H1 (cell line): ENCODE measurements at regions not wholly inside any gene's neighbourhood (a gene's known extent, or its start where the extent isn't known, plus 50 kb on each side); places are given as distances from the start of the nearest gene placed in this dataset.

ENCODE experiments used
- CTCF ChIA-PET: fragments of 300-600 bp; sonication (Branson Sonifier 250); formaldehyde crosslinking; loops from one replicate; lab custom pipeline; 2021; ENCODE audit not compliant: partially characterized antibody; lab: Charles Lee
- POLR2A ChIA-PET: fragments of 300-600 bp; sonication (Branson Sonifier 250); formaldehyde crosslinking; loops from one replicate; lab custom pipeline; 2021; ENCODE audit warnings: inconsistent platforms; ENCODE audit not compliant: partially characterized antibody; lab: Charles Lee
- DNase-seq, 2 experiments: peaks; one replicate each; pipeline versions ENCODE4 v3.0.0 to v3.0.0-alpha.2; 2010 to 2022; ENCODE audit warnings: low spot score in 2 of 2, low read depth in 1 of 2, mixed read lengths in 1 of 2
- FAIRE-seq: peaks from 2 replicates; lab custom pipeline; 2011; peaks lifted over from hg19 to GRCh38; lab: Jason Lieb, UNC
- H2AFZ ChIP-seq: 2 replicates; pipeline ENCODE4 v1.8.1; 2012; ENCODE audit warnings: low read length, inconsistent platforms
- H2AK5ac ChIP-seq: 2 replicates; pipeline ENCODE4 v1.6.1; 2013; ENCODE audit warnings: low read depth, low read length
- H2BK120ac ChIP-seq: replicated peaks from 2 replicates; pipeline ENCODE3; 2013; ENCODE audit warnings: low read depth, low read length, inconsistent platforms
- H2BK12ac ChIP-seq: 2 replicates; pipeline ENCODE4 v1.6.1; 2013; ENCODE audit warnings: low read depth, low read length
- H2BK15ac ChIP-seq: 2 replicates; pipeline ENCODE4 v1.6.1; 2013; ENCODE audit warnings: low read length
- H2BK20ac ChIP-seq: 2 replicates; pipeline ENCODE4 v1.6.1; 2013; ENCODE audit warnings: low read length
- H2BK5ac ChIP-seq: 2 replicates; pipeline ENCODE4 v1.6.1; 2013; ENCODE audit warnings: low read depth, low read length
- H3K14ac ChIP-seq: 2 replicates; pipeline ENCODE4 v1.6.1; 2013; ENCODE audit warnings: inconsistent platforms; ENCODE audit not compliant: insufficient read length
- H3K18ac ChIP-seq: 2 replicates; pipeline ENCODE4 v1.6.1; 2013; ENCODE audit warnings: low read length; ENCODE audit errors: extremely low read depth
- H3K23ac ChIP-seq: 2 replicates; pipeline ENCODE4 v1.6.1; 2013; ENCODE audit warnings: inconsistent platforms; ENCODE audit not compliant: insufficient read length
- H3K23me2 ChIP-seq: 2 replicates; pipeline ENCODE4 v1.6.1; 2013; ENCODE audit warnings: low read depth, low read length
- H3K27ac ChIP-seq: 2 replicates; pipeline ENCODE4 v1.6.1; 2011; ENCODE audit warnings: low read depth, low read length, inconsistent platforms
- H3K27me3 ChIP-seq, 4 experiments: replicated peaks in 1 of 4; 1 replicate in 1 of 4; 2 replicates in 3 of 4; pipeline versions ENCODE4 v1.6.1 to v1.8.1; 2011 to 2013; ENCODE audit warnings: low read length in 3 of 4, mild to moderate bottlenecking in 3 of 4, inconsistent platforms in 2 of 4, mixed read lengths in 2 of 4, moderate library complexity in 1 of 4; ENCODE audit not compliant: control insufficient read depth in 3 of 4, insufficient read depth in 3 of 4; ENCODE audit errors: extremely low read depth in 1 of 4
- H3K36me3 ChIP-seq, 4 experiments: 2 replicates each; pipeline versions ENCODE4 v1.6.1 to v1.8.1; 2011 to 2013; ENCODE audit warnings: mild to moderate bottlenecking in 4 of 4, low read length in 3 of 4, moderate library complexity in 2 of 4, control low read depth in 1 of 4, inconsistent platforms in 1 of 4; ENCODE audit not compliant: insufficient read depth in 4 of 4, control insufficient read depth in 2 of 4
- H3K4ac ChIP-seq: replicated peaks from 2 replicates; pipeline ENCODE3; 2013; ENCODE audit warnings: low read length, low read depth, mixed read lengths, inconsistent platforms; ENCODE audit not compliant: insufficient read length
- H3K4me1 ChIP-seq, 4 experiments: replicated peaks in 1 of 4; 1 replicate in 1 of 4; 2 replicates in 3 of 4; pipeline versions ENCODE4 v1.6.1 to v1.8.1; 2011 to 2013; ENCODE audit warnings: low read length in 3 of 4, inconsistent platforms in 2 of 4, mixed read lengths in 1 of 4; ENCODE audit not compliant: insufficient read depth in 4 of 4, control insufficient read depth in 3 of 4
- H3K4me2 ChIP-seq, 2 experiments: 2 replicates each; pipeline versions ENCODE4 v1.6.1 to v1.8.1; 2011 to 2013; ENCODE audit warnings: low read depth in 2 of 2, low read length in 2 of 2, control low read depth in 1 of 2, inconsistent platforms in 1 of 2, mild to moderate bottlenecking in 1 of 2; ENCODE audit not compliant: insufficient read depth in 1 of 2
- H3K4me3 ChIP-seq, 4 experiments: fragments of 200-600, 300-600 bp in 1 of 4; sonication (generic), shearing (Covaris generic), sonication (Bioruptor Twin) in 1 of 4; 2 replicates each; pipeline versions ENCODE4 v1.5.1 to v1.8.1; 2011 to 2016; ENCODE audit warnings: low read length in 4 of 4, low read depth in 3 of 4, control low read depth in 2 of 4, inconsistent platforms in 2 of 4, mild to moderate bottlenecking in 2 of 4, mixed read lengths in 1 of 4, moderate library complexity in 1 of 4; ENCODE audit not compliant: insufficient read depth in 2 of 4; ENCODE audit errors: extremely low read depth in 1 of 4
- H3K56ac ChIP-seq: replicated peaks from 2 replicates; pipeline ENCODE3; 2013; ENCODE audit warnings: low read depth, mild to moderate bottlenecking, mixed read lengths, low read length, inconsistent platforms; ENCODE audit not compliant: insufficient read length
- H3K79me1 ChIP-seq: 2 replicates; pipeline ENCODE4 v1.6.1; 2013; ENCODE audit warnings: low read depth, low read length, control low read depth
- H3K79me2 ChIP-seq, 2 experiments: 2 replicates each; pipeline versions ENCODE4 v1.6.1 to v1.8.1; 2012 to 2013; ENCODE audit warnings: low read length in 2 of 2, mild to moderate bottlenecking in 2 of 2, inconsistent platforms in 1 of 2; ENCODE audit not compliant: insufficient read depth in 2 of 2, control insufficient read depth in 1 of 2
- H3K9ac ChIP-seq, 4 experiments: replicated peaks in 1 of 4; 1 replicate in 1 of 4; 2 replicates in 3 of 4; pipeline versions ENCODE4 v1.6.1 to v1.8.1; 2011 to 2013; ENCODE audit warnings: low read depth in 3 of 4, low read length in 3 of 4, control low read depth in 2 of 4, mild to moderate bottlenecking in 2 of 4, moderate library complexity in 2 of 4, inconsistent platforms in 1 of 4; ENCODE audit errors: extremely low read depth in 1 of 4
- H3K9me3 ChIP-seq, 2 experiments: 2 replicates each; pipeline versions ENCODE4 v1.6.1 to v1.8.1; 2012 to 2013; ENCODE audit warnings: mild to moderate bottlenecking in 2 of 2, moderate library complexity in 2 of 2, control low read depth in 1 of 2, inconsistent platforms in 1 of 2, low read depth in 1 of 2, low read length in 1 of 2, mixed read lengths in 1 of 2; ENCODE audit not compliant: insufficient read depth in 2 of 2
- H4K20me1 ChIP-seq, 2 experiments: replicated peaks in 1 of 2; 2 replicates each; pipeline versions ENCODE3 to v1.8.1; 2011 to 2013; ENCODE audit warnings: inconsistent platforms in 2 of 2, low read length in 2 of 2, mild to moderate bottlenecking in 1 of 2; ENCODE audit not compliant: insufficient read depth in 2 of 2, control insufficient read depth in 1 of 2
- H4K5ac ChIP-seq: 2 replicates; pipeline ENCODE4 v1.6.1; 2013; ENCODE audit warnings: low read length, low read depth, mixed read lengths, inconsistent platforms; ENCODE audit not compliant: insufficient read length
- H4K8ac ChIP-seq: 2 replicates; pipeline ENCODE4 v1.8.0; 2013; ENCODE audit warnings: mild to moderate bottlenecking, moderate library complexity, low read length, inconsistent platforms; ENCODE audit not compliant: insufficient read depth; ENCODE audit errors: extremely low read depth
- H4K91ac ChIP-seq: replicated peaks from 2 replicates; pipeline ENCODE3; 2013; ENCODE audit warnings: low read length, mixed read lengths, inconsistent platforms; ENCODE audit not compliant: insufficient read length
- CEBPB ChIP-seq: IDR thresholded peaks from 2 replicates; pipeline ENCODE4 v1.6.1; 2012; ENCODE audit warnings: low read depth, low read length
- CTBP2 ChIP-seq: IDR thresholded peaks from 2 replicates; pipeline ENCODE4 v1.7.0; 2011; ENCODE audit warnings: borderline replicate concordance, mild to moderate bottlenecking, moderate library complexity, mixed read lengths, low read length; ENCODE audit not compliant: insufficient read depth, insufficient read length
- EGR1 ChIP-seq: IDR thresholded peaks from 2 replicates; pipeline ENCODE4 v1.6.1; 2011; ENCODE audit warnings: low read depth, low read length, borderline replicate concordance
- EP300 ChIP-seq, 2 experiments: IDR thresholded peaks; 1 replicate in 1 of 2; 2 replicates in 1 of 2; pipeline ENCODE4 v1.6.1; 2011 to 2012; ENCODE audit warnings: low read depth in 2 of 2, low read length in 2 of 2, mild to moderate bottlenecking in 2 of 2, borderline replicate concordance in 1 of 2, inconsistent platforms in 1 of 2, moderate library complexity in 1 of 2
- FOSL1 ChIP-seq: IDR thresholded peaks from 2 replicates; pipeline ENCODE4 v1.6.1; 2011; ENCODE audit warnings: mild to moderate bottlenecking, low read depth, low read length, moderate library complexity; ENCODE audit not compliant: insufficient read depth
- HDAC6 ChIP-seq: IDR thresholded peaks from one replicate; pipeline ENCODE4 v1.7.1; 2012; ENCODE audit warnings: low read depth, mild to moderate bottlenecking, inconsistent platforms, low read length, moderate library complexity
- JUND ChIP-seq: IDR thresholded peaks from 2 replicates; pipeline ENCODE4 v1.6.1; 2011; ENCODE audit warnings: mild to moderate bottlenecking, improper control_type of control experiment, low read length
- KDM5A ChIP-seq: fragments of 200-600 bp; IDR thresholded peaks from 2 replicates; pipeline ENCODE4 v1.7.1; 2012; ENCODE audit warnings: mild to moderate bottlenecking, low read length, inconsistent platforms, mixed read lengths
- MAFK ChIP-seq: IDR thresholded peaks from 2 replicates; pipeline ENCODE4 v1.6.1; 2012; ENCODE audit warnings: low read depth, mild to moderate bottlenecking, improper control_type of control experiment, low read length
- NANOG ChIP-seq: IDR thresholded peaks from 2 replicates; pipeline ENCODE4 v1.6.1; 2011; ENCODE audit warnings: low read length, low read depth, mild to moderate bottlenecking, inconsistent platforms; ENCODE audit not compliant: insufficient read depth, poor library complexity, severe bottlenecking
- NRF1 ChIP-seq: IDR thresholded peaks from 2 replicates; pipeline ENCODE4 v1.6.1; 2011; ENCODE audit warnings: mild to moderate bottlenecking, low read depth, low read length, improper control_type of control experiment
- SAP30 ChIP-seq: fragments of 300-600 bp; sonication (generic); IDR thresholded peaks from 2 replicates; pipeline ENCODE4 v1.7.1; 2012; ENCODE audit warnings: low read length, moderate library complexity, mild to moderate bottlenecking, inconsistent platforms; ENCODE audit not compliant: insufficient read depth, insufficient replicate concordance
- SIN3A ChIP-seq, 2 experiments: IDR thresholded peaks in 1 of 2; conservative IDR thresholded peaks in 1 of 2; 2 replicates each; pipeline ENCODE4 v1.6.1; 2011 to 2012; ENCODE audit warnings: low read length in 2 of 2, improper control_type of control experiment in 1 of 2, low read depth in 1 of 2, mild to moderate bottlenecking in 1 of 2
- SP2 ChIP-seq: IDR thresholded peaks from 2 replicates; pipeline ENCODE4 v1.6.1; 2012; ENCODE audit warnings: mild to moderate bottlenecking, low read length, inconsistent platforms
- TCF12 ChIP-seq: IDR thresholded peaks from 2 replicates; pipeline ENCODE4 v1.6.1; 2011; ENCODE audit warnings: low read depth, mild to moderate bottlenecking, low read length
- WGBS, 2 experiments: shearing (Covaris generic) in 1 of 2; methylation state at CpG; one replicate each; pipeline versions ENCODE4 v1.1.6 to v1.1.7; 2013 to 2015; ENCODE audit warnings: low lambda C conversion rate in 2 of 2, mixed read lengths in 2 of 2, inconsistent platforms in 1 of 2, low coverage in 1 of 2, missing lambda C conversion rate in 1 of 2; ENCODE audit not compliant: insufficient replicate concordance in 2 of 2, insufficient coverage in 1 of 2, insufficient read length in 1 of 2; ENCODE audit errors: extremely low coverage in 1 of 2, missing lambda C conversion rate in 1 of 2; 5-methylcytosine and 5-hydroxymethylcytosine counted together

DNA sequence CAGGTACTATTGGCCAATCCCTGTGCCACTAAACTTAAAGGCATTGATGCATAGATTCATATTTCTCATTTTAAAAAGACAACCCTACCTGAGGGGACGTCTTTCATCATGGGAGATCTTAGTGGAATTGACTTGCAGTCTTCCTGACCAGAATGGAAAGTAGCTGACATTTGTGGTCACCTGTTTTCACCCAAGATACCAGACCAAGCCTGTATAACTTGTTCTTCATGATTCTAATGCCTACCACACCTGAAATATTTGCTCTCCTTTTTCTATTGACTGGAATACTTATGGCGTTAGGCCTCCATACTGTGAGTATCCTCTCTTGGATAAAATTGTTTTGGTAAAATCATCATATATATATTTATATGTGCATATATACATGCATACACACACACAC lies 54.7 kb upstream of the XCR1 start:
- Histone ChIP-seq H3K23ac (no peak overlapping the region), H3K23me2 (no peaks in the 10 kb centered on the region), H2AK5ac (no peak overlapping the region), H4K5ac (no peak overlapping the region), H3K27me3 (no peaks in the 10 kb centered on the region), H3K9ac (no peak overlapping the region), H3K79me1 (no peaks in the 10 kb centered on the region), H3K36me3 (no peaks in the 10 kb centered on the region), H3K4me1 (no peaks in the 10 kb centered on the region), H2BK120ac (no peak overlapping the region), H3K18ac (no peak overlapping the region), H2AFZ (no peak overlapping the region), H2BK15ac (no peak overlapping the region), H3K14ac (no peak overlapping the region), H3K27ac (no peak overlapping the region), H4K8ac (no peak overlapping the region), H3K9me3 (peaks cover 1 to 4% of the 10 kb centered on the region in 2 experiments; a peak in 3 of 4 replicates), H3K79me2 (no peaks in the 10 kb centered on the region), H3K4ac (no peak overlapping the region), H4K91ac (no peak overlapping the region), H2BK20ac (no peak overlapping the region), H3K4me3 (no peak overlapping the region), H3K56ac (no peak overlapping the region), H4K20me1 (no peaks in the 10 kb centered on the region), H2BK5ac (no peak overlapping the region), H3K4me2 (no peak overlapping the region), H2BK12ac (no peak overlapping the region)
- ChIA-PET POLR2A (no interaction called here), CTCF (interaction anchor here (0.9 to 7.4 kb wide), 5 partner anchors 15 to 297 kb away, joined by 3 to 92 read pairs (median 9); partner anchors contain the start of gene CCR1)
- DNase-seq = no peak
- no peak for FAIRE-seq
- WGBS, 2 experiments = 83% methylated on average over 2 of the region's 2 CpGs; no CpG with 5 or more reads in 1 of the 2 experiments
- TF ChIP-seq EP300 (IDR thresholded peaks at IDR 0.05; ENCODE audit: borderline replicate concordance in 1 of 2, low read depth in 2 of 2, low read length in 2 of 2) (no peak), JUND (no peak), CTBP2 (no peak), NRF1 (no peak), SIN3A (conservative IDR thresholded peaks at IDR 0.05 in 1 of 2, IDR thresholded peaks at IDR 0.05 in 1 of 2; ENCODE audit: low read depth in 1 of 2, low read length in 2 of 2) (no peak), CEBPB (no peak), MAFK (no peak), SAP30 (no peak), NANOG (no peak), HDAC6 (no peak), SP2 (no peak), FOSL1 (no peak), TCF12 (no peak), KDM5A (no peak), EGR1 (no peak)
